Endometrium (tissue), 2 donors: ENCODE measurements at regions not wholly inside any gene's neighbourhood (a gene's known extent, or its start where the extent isn't known, plus 50 kb on each side); places are given as distances from the start of the nearest gene placed in this dataset.
A peak's percentile ranks its signal among the peaks of the same experiment; 100 is the strongest.

Experiments
- FAIRE-seq: peaks from 2 replicates; lab custom pipeline; 2012; peaks lifted over from hg19 to GRCh38; lab: Jason Lieb, UNC
- donor health status: control.
- donor health status: control.

- no peak for FAIRE-seq
These were observed 74.3 kb upstream of the IFNAR2 start for GRCh38 chr21:33155422-33155821.

- no peak for FAIRE-seq
These were observed 72.4 kb upstream of the IFNAR2 start for GRCh38 chr21:33157303-33157702.

- FAIRE-seq: no peak
These were observed 71.1 kb upstream of the IFNAR2 start for GRCh38 chr21:33158654-33159053.

- peak; percentile 84 for FAIRE-seq
These were observed 67.2 kb upstream of the IFNAR2 start for GRCh38 chr21:33162436-33162951.

- FAIRE-seq: no peak
These were observed 60.9 kb upstream of the IFNAR2 start for GRCh38 chr21:33168886-33169285.

GRCh38 chr21:33169359-33169758 lies 60.4 kb upstream of the IFNAR2 start:
- FAIRE-seq: no peak

GRCh38 chr21:33171616-33172169 lies 58.0 kb upstream of the IFNAR2 start:
- FAIRE-seq: no peak

- FAIRE-seq: no peak
These were observed 55.0 kb upstream of the IFNAR2 start for GRCh38 chr21:33174756-33175155.
